NCI-H1436 (cell line): ENCODE measurements at regions not wholly inside any gene's neighbourhood (a gene's known extent, or its start where the extent isn't known, plus 50 kb on each side); places are given as distances from the start of the nearest gene placed in this dataset.

Experiments
- DNase-seq: peaks from one replicate; lab custom pipeline; 2025; lab: John Stamatoyannopoulos, UW

DNA sequence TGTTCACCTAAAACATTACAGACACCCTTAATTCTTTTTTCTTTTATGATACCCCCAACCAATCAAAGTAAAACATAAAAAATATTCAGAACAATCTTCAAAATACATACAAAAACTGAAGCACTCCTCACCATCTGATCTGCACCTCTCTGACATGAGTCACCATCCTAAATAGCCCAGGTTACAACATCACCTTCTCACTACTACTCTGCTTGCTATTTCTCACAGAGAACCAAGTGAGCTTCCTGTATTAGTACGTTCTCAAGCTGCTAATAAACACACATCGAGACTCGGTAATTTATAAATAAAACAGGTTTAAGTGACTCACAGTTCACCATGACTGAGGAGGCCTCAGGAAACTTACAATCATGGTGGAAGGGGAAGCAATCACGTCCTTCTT lies 183.5 kb downstream of the CBLN2 start:
- no peak for DNase-seq

DNA sequence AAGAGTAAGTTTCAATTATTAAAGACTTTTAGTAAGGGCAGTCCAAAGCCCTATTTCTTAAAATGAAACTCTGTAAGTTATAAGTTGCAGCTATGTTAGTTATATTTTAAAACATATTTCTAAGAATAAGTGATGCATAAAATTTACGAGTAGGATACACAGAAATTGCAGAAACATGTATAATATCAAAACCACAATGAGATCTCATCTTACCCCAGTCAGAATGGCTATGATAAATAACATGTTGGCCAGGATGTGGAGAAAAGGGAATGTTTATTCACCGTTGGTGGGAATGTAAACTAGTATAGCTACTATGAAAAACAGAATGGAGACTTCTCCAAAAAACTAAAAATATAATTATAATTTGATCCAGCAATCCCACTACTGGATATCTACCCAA lies 201.2 kb downstream of the CBLN2 start:
- no peak for DNase-seq

DNA sequence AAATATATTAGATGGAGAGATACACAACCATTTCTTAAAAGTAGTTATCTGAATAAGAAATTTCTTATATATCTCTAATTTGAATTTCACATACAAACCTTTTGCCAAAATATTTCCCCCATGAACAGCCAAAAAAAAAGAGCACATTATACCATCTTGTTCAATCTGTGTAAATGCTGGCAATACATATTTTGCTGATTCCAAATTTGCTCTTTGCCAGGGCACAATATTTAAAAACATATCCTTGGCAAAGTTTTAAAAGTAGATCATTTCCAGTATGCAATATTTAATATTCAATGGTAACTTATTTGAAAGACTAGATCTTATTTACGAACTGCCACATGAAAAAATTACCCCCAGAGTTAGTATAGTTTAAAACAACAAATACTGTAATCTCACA lies 204.2 kb downstream of the CBLN2 start:
- DNase-seq = no peak

DNA sequence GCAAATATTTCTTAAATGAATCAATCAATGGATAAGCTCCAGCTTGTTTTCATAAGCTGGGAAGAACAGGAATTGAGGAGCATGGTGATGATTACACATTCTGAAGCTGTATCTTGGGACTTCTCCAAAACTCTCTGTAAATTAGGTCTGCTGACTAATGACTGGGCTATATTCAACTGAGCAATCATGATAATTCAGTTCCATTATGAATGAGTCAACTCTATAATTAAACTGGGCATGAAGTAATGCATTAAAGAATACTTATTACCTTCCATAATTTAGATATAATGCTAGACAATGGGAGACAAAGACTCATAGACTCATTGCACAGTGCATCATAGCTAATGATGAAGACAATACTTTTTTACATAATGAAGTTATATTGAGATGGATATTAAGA lies 207.4 kb downstream of the CBLN2 start:
- DNase-seq = peak; percentile 62

DNA sequence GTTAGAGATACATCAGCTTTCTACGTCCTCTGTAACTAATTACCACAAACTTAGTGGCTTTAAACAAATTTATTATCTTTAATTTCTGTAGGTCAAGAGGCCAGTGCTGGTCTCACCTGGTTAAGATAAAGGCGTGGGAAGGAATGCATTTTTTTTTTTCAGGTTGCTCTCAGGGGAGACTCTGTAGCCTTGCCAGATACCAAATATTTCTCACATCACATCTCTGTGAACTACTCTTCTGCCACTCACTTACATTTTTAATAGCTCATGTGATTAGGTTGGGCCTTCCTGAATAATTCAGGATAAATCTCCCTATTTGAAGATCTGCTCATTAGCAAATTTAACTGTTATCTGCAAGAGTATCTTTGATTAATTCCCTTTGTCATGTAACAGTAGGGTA lies 214.6 kb downstream of the CBLN2 start:
- DNase-seq = no peak

DNA sequence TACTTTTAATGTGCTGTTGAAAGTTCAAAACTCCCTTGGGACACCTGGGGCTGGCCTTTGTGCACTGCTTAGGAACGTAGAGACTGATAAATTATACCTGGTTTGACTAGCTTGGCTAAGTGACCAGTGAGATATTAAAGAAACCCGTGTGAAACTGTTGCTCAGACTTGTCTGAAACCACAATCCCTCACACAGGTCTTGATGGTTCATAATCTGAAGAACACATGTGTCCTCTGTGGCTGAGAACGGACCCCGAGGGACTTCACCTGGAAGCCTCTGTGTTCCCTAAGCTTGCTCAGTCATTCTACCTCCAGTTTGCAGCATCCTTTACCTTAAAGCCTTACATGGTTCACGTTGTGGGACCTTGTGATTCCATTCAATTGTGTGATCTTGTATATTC lies 218.8 kb downstream of the CBLN2 start:
- DNase-seq = no peak

DNA sequence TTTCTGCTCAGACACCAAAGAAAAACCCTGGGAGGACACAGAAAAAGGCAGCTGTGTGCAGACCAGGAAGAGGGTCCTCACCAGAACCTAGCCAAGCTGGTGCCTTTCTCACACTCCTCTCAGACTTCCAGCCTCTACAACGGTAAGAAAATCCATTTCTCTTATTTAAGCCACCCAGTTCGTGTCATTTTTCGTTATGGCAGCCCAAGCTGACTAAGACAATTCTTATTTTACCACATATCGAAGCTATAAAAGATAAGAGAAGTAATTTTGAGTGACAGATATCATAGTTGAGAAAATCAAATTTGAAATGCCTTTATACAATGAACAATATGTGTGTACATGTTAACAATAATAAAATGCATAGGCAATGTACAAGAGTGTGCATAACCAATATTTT lies 219.5 kb downstream of the CBLN2 start:
- no peak for DNase-seq

DNA sequence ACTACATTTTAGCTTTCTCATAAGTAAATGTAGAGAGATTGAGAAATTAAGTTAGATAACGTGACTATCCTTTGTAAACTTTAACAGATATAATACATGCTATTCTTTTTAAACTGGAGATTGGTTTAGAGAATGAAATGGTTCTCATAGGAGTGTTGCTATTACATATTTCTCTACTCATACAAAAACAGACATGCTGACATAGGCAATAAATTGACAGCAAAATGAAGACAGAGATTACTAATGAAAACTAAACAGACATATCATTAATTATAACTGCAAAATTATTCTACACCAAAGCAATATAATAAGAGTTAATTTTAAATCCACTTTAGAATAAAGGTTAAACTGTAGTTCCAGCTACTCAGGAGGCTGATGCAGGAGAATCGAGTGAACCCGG lies 227.6 kb downstream of the CBLN2 start:
- DNase-seq = no peak

DNA sequence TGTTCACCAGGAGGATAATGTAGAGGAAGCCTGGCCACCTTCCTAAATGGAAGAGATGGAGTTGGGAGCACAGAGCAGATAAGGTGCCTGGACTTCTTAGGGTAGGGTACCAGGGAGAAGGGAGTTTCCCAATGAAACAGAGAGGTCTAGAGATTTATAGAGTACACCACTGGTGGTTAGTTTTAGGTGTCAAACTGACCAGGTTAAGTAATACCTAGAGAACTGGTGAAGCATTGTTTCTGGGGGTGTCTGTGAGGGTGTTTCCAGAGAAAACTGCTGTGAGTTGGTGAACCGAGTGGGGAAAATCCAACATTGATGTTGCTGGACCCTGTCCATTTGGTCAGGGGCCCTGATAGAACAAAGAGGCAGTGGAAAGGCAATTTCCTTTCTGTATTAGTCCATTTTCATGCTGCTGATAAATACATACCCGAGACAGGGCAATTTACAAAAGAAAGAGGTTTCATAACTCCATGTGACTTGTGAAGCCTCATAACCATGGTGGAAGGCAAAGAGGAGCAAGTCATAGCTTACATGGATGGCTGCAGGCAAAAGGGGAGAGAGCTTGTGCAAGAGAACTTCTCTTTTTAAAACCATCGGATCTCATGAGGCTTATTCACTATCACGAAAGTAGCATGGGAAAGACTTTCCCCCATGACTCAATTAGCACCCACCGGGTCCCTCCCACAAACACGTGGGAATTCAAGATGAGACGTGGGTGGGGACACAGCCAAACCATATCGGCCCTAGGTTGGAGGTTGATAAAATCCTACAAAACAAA lies 260.8 kb downstream of the CBLN2 start:
- DNase-seq = no peak

DNA sequence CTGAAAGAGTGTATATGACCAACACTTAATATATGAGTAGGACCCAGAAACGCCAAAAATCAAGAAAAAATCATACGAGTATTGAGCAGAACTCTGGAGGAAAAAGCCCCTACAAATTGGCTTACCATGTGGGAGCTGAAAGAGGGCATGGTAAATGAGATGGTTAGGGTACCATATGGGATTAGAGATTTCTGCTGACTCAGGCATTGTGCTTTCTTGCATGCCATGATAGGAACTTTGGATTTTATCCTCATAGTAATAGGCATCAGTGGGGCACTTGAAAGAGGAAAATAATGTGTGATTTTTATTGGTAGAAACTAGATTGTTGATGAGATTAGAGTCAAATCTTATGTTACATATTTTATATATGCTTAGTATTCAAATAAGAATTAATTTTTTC lies 271.1 kb downstream of the CBLN2 start:
- DNase-seq = no peak

DNA sequence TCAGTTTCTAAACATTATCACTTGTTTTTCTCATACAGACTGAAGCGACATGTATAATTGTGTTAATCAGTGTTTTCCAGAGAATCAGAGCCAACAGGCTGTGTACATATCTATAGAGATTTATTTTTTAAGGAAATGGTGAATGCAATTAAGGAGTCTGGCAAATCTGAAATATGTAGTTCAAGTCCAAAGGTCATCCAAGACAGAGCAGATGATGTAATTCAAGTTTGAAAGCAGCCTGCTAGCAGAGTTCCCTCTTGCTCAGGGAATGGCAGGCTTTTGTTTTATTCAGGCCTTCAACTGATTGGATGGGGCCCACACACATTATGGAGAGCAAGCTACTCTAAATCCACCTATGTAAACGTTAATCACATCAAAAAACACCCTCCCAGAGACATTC lies 282.6 kb downstream of the CBLN2 start:
- DNase-seq = no peak

DNA sequence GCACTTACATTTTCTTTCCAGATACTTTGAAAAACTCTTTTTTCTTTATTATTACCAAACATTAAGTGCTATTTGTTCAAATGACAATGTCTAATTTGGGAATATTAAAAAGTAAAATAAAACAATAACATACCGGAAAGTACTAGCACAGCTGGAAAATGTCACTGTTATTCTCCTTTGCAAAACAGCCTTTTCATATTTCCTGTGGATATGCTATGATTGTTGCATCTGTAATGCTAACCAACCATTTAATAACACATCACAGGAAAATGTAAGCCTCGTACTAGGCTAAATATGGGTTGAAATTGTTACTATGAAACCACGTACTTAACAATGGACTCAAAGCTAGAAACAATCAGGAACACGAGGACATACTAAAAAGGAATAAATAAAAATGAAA lies 298.1 kb downstream of the CBLN2 start:
- DNase-seq = no peak

DNA sequence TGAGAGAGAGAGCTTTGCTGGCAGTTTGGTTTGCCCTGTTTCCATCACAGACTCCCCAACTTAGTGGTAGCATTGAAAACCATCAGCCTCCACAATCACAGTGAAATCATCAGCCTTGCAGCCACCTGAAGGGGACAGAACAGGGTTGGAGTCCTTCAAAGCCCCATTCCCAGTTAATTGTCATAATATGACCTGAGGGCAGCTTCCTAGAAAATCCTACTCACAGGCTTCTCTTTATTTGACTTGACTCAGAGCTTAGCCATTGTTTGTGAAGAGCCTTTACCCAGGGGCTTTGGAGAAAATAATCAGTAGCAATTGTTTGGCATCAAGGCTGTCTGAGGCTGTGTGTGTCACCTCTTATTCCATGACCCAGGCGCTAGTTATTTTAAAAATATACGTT lies 308.7 kb downstream of the CBLN2 start:
- peak; percentile 48 for DNase-seq

DNA sequence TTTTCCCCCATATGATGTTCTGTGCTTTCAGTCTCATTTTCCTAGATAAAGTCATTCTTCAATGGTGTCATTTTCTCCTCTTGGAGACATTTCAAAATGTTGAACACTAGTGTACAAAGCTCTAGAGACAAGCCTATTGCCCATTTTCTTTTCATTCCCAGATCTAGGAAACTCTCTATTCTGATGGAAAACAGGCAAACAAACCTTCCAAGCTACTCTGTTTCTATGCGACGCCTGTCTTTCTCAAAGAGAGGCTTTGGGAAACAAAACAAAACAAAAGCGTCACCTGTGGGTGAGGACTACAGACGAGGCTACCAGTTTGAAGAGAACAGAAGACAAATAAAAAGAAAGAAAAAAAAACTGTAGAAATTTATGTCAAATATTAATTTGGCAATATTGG lies 311.0 kb downstream of the CBLN2 start:
- no peak for DNase-seq

DNA sequence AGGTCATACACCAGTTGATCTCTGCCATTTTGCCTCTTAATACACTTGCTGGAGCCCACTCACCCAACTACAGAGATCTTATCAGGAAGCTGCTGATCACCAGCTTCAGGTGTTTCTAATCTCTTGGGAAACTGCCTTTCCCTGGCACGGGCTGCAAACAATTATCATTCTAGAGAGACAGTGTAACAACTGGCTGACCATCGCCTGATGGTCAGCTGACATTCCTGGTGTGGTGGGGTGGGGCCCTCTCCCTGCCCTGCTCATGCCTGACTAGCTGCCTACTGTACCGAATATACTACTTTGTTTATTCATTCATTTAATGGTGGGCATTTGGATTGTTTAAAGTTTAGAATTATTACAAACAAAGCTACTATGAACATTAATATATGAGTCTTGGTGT lies 311.5 kb downstream of the CBLN2 start:
- no peak for DNase-seq

DNA sequence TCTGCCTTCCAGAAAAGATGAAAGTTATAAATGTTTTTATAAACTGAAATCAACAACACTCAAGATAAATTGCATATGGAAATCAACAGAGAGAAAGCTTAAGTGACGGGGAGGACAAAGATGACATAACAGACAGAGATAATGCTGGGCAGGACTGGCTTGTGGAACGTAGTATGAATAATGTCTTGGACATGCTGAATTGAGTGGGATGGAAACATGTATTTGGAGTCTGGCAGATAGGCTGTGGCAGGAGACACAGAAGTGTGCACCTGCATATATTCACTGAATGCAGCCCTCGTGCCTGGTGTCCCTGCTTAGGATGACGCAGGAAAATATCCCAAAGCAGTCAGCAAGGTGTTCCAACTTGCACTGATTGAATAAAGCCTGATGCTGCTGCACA lies 318.2 kb downstream of the CBLN2 start:
- DNase-seq = no peak

DNA sequence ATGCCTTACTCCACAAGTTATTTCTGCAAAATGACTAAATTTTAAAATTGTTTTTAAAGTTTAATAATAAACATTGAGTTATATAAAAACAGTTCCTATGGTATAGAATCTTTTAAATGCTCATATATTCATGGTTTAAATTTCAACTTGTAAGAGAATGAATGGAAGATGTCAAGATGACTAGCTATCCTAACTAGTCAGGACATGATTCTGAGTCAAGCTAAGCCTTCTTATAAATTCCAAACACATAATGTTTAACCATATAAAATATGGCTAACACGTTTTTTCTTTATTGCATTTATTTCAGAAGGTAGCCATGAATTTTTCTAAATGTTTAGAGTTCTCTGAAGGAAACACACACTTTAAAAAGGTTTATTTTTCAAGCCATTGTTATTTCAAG lies 320.4 kb downstream of the CBLN2 start:
- no peak for DNase-seq

DNA sequence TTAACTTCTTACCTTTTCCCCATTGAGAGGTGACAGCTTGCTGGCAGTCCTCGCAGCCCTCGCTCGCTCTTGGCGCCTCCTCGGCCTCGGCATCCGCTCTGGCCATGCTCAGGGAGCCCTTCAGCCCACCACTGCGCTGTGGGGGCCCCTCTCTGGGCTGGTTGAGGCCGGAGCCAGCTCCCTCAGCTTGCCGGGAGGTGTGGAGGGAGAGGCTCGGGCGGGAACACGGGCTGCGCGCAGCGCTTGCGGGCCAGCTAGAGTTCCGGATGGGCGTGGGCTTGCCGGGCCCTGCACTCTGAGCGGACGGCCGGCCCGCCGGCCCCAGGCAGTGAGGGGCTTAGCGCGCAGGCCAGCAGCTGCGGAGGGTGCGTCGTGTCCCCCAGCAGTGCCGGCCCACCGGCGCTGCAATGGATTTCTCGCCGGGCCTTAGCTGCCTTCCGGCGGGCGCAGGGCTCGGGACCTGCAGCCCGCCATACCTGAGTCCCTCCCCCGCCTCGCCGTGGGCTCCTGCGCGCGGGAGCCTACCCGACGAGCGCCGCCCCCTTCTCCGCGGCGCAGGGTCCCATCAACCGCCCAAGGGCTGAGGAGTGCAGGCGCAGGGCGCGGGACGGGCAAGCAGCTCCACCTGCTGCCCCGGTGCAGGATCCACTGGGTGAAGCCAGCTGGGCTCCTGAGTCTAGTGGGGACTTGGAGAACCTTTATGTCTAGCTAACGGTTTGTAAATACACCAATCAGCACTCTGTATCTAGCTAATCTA lies 335.0 kb downstream of the CBLN2 start:
- DNase-seq = no peak

DNA sequence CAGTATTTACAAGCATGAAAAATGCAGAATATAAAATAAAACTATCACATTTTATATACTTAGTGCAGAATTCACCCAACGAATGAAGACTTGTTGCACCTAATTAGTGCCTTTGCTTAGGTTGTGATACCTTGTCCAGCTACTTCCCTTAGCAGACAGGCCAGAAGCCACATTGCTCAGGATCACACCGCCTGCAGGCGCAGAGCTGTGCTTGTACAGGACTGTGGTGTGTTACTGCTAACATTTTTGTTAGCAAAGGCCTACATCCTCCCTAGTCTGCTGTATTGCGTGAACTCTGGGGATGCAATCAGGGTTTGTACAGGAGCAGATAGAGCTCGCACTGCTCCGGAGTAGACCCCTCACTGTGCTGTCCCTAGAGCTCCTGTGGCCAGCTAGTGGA lies 336.9 kb downstream of the CBLN2 start:
- DNase-seq = no peak

DNA sequence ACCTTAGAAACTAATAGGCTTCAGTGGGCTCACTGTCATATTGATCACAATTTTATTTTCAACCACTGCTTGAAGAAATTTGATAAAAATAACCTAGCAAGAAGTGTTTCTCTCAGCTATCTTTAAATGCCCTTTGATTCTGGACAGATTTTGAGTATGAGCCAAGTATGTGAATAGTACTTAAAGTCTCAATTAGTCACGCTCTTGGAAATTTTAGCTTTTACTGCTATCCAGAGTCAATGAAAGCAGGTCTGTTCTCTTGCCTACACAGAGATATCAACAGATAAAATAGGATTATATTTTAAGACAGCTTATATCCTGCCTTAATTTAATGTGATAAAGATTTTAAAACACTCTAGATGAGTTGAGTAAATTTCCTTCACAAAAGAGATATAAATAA lies 337.3 kb downstream of the CBLN2 start:
- DNase-seq = peak; percentile 2

DNA sequence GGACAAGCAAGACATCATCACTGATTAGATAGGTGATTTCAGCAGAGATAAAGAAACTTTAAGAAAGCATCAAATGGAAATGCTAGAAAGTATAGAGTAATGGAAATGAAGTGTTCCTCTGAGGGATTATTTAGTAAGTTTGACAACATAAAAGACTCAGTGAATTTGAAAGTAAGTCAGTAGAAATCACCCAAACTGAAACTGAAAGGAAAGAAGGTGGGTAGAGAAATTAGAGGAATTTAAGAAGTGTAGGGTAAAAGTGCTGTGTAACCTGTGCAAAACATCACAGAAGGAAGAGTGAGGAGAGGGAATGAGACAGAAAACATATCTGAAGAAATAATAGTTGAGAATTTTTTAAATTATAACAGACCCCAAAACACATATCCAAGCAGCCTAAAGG lies 343.1 kb downstream of the CBLN2 start:
- no peak for DNase-seq

DNA sequence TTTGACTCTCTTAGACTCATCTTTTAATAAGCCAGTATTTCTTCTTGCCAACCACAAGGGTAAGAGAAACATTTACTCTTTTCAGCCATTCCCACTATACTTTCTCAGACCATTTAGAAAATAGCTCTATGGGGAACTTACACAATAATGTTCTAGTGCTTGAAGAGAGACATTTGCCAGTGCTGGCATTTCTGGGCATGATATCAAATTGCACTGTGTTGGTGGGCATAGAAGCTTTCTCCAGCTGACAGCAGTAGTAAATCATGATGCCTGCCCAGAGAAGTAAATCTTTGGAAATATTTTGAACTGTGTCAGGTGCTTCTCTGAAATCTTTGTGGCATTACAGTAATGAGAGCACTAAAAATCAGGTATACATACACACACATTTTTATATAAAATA lies 346.6 kb downstream of the CBLN2 start:
- DNase-seq = no peak

DNA sequence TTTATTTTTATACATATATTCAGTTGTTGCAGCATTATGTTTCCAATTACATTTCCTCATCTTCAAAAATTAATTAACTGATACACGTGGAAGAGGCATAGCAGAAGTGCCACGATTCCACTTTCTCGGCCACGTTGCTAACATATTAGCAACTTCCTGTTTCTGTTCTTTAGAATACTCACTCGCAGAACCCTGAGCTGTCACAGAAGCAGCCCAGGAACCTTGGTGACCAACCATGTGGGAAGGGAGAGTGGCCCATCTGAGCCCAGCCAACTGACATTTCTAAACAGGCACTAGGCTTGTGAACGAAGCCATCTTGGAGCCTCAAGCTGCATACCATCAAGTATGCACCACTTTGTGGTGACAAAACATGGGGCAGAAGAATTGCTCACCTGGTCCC lies 350.1 kb downstream of the CBLN2 start:
- no peak for DNase-seq

DNA sequence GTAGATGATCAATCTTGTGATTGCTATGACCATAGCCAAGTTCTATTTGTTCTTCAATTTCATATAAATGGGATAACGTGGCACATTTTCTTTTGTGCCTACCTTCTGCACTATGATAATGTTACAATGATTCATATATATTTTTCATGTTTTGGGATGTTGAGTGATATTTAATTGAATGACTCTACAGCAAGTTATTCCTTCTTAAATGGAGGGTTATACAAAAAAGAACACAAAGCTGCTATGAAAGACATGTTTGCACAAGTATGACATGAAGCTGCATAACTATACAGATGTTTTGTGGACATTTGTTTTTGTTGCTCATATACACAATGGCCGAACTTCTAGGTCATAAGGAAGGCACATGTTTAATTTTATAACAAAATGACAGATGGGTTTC lies 356.2 kb downstream of the CBLN2 start:
- DNase-seq = no peak
